A673 (cell line): ENCODE measurements at regions not wholly inside any gene's neighbourhood (a gene's known extent, or its start where the extent isn't known, plus 50 kb on each side); places are given as distances from the start of the nearest gene placed in this dataset.

Source experiments
- EZH2 ChIP-seq: fragments of 200-600 bp; sonication (generic); IDR thresholded peaks from 2 replicates; pipeline ENCODE4 v1.6.1; 2017; ENCODE audit warnings: borderline replicate concordance, low read depth, mild to moderate bottlenecking, mixed read lengths, antibody characterized with exemption, low read length; ENCODE audit not compliant: poor library complexity, severe bottlenecking
- TF ChIP-seq, protein P1 (sequence below): fragments of 300-800, 200-600 bp; sonication (generic); conservative IDR thresholded peaks from 2 replicates; pipeline ENCODE4 v1.5.1; 2017; ENCODE audit warnings: low read depth, mild to moderate bottlenecking, antibody characterized with exemption, low read length, moderate library complexity, mixed read lengths

GRCh38 chr12:38589306-38589632 lies 272.7 kb downstream of the ALG10B start:
- TF ChIP-seq, protein P1, sequence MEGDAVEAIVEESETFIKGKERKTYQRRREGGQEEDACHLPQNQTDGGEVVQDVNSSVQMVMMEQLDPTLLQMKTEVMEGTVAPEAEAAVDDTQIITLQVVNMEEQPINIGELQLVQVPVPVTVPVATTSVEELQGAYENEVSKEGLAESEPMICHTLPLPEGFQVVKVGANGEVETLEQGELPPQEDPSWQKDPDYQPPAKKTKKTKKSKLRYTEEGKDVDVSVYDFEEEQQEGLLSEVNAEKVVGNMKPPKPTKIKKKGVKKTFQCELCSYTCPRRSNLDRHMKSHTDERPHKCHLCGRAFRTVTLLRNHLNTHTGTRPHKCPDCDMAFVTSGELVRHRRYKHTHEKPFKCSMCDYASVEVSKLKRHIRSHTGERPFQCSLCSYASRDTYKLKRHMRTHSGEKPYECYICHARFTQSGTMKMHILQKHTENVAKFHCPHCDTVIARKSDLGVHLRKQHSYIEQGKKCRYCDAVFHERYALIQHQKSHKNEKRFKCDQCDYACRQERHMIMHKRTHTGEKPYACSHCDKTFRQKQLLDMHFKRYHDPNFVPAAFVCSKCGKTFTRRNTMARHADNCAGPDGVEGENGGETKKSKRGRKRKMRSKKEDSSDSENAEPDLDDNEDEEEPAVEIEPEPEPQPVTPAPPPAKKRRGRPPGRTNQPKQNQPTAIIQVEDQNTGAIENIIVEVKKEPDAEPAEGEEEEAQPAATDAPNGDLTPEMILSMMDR = no peak
- no peak for TF ChIP-seq EZH2
